Neutrophil (primary cell): ENCODE measurements at regions not wholly inside any gene's neighbourhood (a gene's known extent, or its start where the extent isn't known, plus 50 kb on each side); places are given as distances from the start of the nearest gene placed in this dataset.

Source experiments
- H3K27ac ChIP-seq: fragments of 200-600 bp; sonication (generic); 2 replicates; pipeline ENCODE4 v1.5.1; 2016; ENCODE audit warnings: mild to moderate bottlenecking, moderate library complexity
- H3K27me3 ChIP-seq: fragments of 200-600 bp; sonication (generic); 2 replicates; pipeline ENCODE4 v1.6.0; 2016; ENCODE audit warnings: mild to moderate bottlenecking
- H3K36me3 ChIP-seq: fragments of 200-600 bp; sonication (generic); 2 replicates; pipeline ENCODE4 v1.5.1; 2017
- H3K4me1 ChIP-seq, 2 experiments: fragments of 200-600 bp in 1 of 2; sonication (generic) in 1 of 2; 1 replicate in 1 of 2; 2 replicates in 1 of 2; pipeline versions ENCODE4 v1.5.1 to v1.6.1; 2013 to 2016; ENCODE audit warnings: low read depth in 1 of 2, low read length in 1 of 2, mild to moderate bottlenecking in 1 of 2, moderate library complexity in 1 of 2; ENCODE audit not compliant: control insufficient read depth in 1 of 2, insufficient read depth in 1 of 2
- H3K4me3 ChIP-seq, 2 experiments: fragments of 200-600 bp in 1 of 2; sonication (generic) in 1 of 2; 1 replicate in 1 of 2; 2 replicates in 1 of 2; pipeline ENCODE4 v1.5.1; 2013 to 2016; ENCODE audit warnings: low read depth in 1 of 2, low read length in 1 of 2, mild to moderate bottlenecking in 1 of 2, moderate library complexity in 1 of 2
- H3K9me3 ChIP-seq: fragments of 200-600 bp; sonication (generic); 2 replicates; pipeline ENCODE4 v1.5.1; 2016
- TF ChIP-seq, protein P1 (sequence below): fragments of 200-600 bp; sonication (generic); IDR thresholded peaks from 2 replicates; pipeline ENCODE4 v1.5.1; 2016; ENCODE audit warnings: antibody characterized with exemption

DNA sequence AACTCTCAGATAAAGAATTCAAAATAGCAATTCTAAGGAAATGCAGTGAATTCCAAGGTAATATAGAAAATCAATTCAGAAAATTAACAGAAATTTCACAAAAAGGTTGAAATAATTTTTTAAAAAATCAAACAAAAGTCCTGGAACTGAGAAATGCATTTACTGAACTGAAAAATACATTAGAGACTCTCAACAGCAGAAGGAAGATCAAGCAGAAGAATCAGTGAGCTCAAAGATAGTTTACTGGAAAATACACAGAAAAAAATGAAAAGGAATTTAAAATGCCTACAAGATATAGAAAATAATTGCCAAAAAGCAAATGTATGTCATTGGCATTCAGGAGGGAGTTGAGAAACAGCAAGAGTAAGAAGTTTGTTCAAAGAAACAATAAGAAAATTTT lies 107.3 kb downstream of the BUD13 start:
- H3K4me1 ChIP-seq, result no peaks in the 10 kb centered on the region
- TF ChIP-seq, protein P1, sequence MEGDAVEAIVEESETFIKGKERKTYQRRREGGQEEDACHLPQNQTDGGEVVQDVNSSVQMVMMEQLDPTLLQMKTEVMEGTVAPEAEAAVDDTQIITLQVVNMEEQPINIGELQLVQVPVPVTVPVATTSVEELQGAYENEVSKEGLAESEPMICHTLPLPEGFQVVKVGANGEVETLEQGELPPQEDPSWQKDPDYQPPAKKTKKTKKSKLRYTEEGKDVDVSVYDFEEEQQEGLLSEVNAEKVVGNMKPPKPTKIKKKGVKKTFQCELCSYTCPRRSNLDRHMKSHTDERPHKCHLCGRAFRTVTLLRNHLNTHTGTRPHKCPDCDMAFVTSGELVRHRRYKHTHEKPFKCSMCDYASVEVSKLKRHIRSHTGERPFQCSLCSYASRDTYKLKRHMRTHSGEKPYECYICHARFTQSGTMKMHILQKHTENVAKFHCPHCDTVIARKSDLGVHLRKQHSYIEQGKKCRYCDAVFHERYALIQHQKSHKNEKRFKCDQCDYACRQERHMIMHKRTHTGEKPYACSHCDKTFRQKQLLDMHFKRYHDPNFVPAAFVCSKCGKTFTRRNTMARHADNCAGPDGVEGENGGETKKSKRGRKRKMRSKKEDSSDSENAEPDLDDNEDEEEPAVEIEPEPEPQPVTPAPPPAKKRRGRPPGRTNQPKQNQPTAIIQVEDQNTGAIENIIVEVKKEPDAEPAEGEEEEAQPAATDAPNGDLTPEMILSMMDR, result no peak
- H3K27me3 ChIP-seq, result no peaks in the 10 kb centered on the region
- H3K36me3 ChIP-seq, result no peaks in the 10 kb centered on the region
- no peaks in the 10 kb centered on the region for H3K9me3 ChIP-seq
- no peak overlapping the region for H3K27ac ChIP-seq
- H3K4me3 ChIP-seq, result no peak overlapping the region

DNA sequence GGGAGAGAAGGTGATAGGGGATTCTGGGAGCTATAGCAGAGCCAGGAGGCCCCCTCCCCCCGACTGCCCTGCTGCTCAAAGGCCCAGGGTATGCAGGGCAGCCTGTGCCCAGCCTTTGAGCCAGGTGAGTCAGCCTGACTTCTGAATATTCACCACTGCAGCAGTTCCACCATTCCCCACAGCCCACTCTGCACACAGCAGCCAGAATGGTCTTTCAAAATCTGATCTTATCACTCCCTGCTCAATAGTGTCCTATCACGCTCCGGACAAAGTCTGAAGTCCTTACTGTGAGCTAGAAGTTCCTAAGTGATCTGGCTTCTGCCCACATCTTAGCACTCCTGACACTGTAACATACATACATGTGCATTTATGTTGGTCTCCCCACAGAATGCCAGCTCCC lies 111.7 kb downstream of the BUD13 start:
- Histone ChIP-seq H3K9me3 (no peaks in the 10 kb centered on the region), H3K27ac (no peak overlapping the region), H3K4me3 (no peak overlapping the region), H3K27me3 (no peaks in the 10 kb centered on the region), H3K4me1 (no peaks in the 10 kb centered on the region), H3K36me3 (no peaks in the 10 kb centered on the region)
- TF ChIP-seq, protein P1, result no peak

DNA sequence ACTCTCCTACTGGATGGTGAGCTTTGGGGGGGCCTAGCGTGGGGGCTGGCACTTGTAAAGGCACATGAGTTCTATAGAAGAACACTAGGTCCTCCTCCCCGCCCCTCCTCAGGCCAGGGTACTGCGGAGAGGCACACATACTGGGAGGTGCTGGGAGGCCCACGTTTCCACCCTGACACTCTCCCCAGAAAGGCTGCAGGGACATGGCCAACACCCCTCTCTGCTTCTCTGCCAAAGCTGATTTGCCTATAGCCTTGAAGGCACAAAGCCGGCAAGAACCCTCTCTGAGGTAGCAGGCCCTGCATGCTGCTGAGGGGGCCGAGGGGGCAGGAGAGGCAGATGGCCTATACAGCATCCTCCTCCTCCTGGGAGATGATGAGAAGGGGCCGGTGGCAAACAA lies 112.8 kb downstream of the BUD13 start:
- Histone ChIP-seq H3K27me3 (no peaks in the 10 kb centered on the region), H3K4me3 (no peak overlapping the region), H3K27ac (no peak overlapping the region), H3K4me1 (no peaks in the 10 kb centered on the region), H3K36me3 (no peaks in the 10 kb centered on the region), H3K9me3 (no peaks in the 10 kb centered on the region)
- TF ChIP-seq, protein P1, result no peak

DNA sequence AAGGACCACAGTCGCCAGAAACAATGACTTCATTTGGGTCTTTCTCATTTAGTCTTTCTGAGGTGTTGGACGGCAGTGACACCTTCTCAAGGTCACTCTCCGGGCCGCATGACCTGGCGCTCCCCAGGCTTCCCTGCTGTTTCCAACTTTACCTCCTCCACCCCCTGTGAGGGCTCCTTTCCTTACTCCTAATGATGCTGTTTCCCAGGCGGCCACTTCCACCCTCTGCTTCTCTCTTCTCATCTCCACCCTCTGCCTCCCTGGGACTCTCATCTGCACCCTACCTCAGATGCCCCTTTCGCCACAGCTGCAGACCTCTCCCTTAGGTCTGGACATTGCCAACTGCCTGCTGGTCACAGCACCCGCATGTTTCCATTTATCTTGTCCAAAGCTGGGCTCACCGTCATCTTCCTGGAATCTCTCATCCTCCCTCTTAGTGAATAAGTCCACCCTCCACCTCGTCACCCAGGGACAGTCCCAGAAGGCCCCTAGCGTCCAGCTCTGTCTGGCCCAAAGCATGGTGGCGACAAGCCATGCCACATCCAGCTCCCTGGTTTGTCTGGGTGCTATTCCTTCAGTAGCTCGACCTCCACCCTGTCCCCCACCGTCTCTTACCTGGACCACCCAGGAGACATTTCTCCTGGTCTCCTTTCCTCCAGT lies 113.8 kb downstream of the BUD13 start:
- H3K4me3 ChIP-seq, result no peak overlapping the region
- no peaks in the 10 kb centered on the region for H3K27me3 ChIP-seq
- H3K36me3 ChIP-seq, result no peaks in the 10 kb centered on the region
- no peak overlapping the region for H3K27ac ChIP-seq
- no peaks in the 10 kb centered on the region for H3K9me3 ChIP-seq
- TF ChIP-seq, protein P1, result no peak
- H3K4me1 ChIP-seq, result no peaks in the 10 kb centered on the region

DNA sequence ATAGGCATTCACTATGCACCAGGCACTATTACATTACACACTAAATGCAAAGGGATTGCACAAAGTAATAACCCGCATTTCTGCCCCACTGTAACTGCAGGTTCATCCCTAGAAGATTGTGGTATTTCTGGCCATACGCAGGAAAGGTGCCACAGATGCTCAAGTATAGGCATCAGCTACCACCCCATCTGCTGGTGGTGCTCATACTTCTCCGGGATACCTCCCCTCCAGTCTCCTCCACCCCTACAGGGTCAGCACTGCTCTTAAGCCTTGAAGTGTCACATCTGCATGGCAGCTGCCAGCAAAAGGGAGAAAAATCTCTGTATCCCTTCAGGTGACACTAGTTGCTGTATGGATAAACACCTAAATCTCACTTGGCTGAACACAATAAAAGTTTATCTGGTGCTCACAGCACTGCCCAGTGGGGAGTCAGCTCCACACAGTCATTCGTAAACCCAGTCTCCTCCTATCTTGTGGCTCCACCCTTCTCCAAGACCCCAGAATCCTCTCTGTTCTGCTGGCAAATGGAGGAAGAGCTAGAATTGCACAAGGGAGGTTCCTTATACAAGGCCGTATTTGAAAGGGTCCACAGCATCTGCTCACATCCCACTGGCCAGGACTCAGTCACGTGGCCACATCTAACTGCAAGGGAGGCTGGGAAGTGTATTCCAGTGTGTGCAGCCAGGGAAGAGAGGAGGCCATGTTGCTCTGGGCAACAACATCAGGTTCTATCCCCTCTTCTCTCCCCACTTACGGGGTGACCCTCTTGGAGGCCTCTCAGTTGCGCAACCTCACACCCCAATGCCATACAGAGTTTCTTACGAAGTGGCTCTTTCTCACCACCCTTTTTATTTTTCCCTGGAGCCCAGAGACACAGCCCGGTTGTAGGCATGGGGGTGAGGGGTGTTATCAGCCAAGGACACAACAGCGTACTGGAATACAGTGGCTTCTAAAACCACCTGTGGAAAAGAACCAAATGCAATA lies 114.7 kb downstream of the BUD13 start:
- TF ChIP-seq, protein P1, result no peak

More for the DNA sequence above, 114.7 kb downstream of the BUD13 start:
- Histone ChIP-seq H3K9me3 (no peaks in the 10 kb centered on the region), H3K27me3 (no peaks in the 10 kb centered on the region), H3K36me3 (no peaks in the 10 kb centered on the region), H3K27ac (no peak overlapping the region), H3K4me1 (no peaks in the 10 kb centered on the region), H3K4me3 (no peak overlapping the region)
